ENCODE measurements at regions not wholly inside any gene's neighbourhood (a gene's known extent, or its start where the extent isn't known, plus 50 kb on each side); places are given as distances from the start of the nearest gene placed in this dataset.

DNA sequence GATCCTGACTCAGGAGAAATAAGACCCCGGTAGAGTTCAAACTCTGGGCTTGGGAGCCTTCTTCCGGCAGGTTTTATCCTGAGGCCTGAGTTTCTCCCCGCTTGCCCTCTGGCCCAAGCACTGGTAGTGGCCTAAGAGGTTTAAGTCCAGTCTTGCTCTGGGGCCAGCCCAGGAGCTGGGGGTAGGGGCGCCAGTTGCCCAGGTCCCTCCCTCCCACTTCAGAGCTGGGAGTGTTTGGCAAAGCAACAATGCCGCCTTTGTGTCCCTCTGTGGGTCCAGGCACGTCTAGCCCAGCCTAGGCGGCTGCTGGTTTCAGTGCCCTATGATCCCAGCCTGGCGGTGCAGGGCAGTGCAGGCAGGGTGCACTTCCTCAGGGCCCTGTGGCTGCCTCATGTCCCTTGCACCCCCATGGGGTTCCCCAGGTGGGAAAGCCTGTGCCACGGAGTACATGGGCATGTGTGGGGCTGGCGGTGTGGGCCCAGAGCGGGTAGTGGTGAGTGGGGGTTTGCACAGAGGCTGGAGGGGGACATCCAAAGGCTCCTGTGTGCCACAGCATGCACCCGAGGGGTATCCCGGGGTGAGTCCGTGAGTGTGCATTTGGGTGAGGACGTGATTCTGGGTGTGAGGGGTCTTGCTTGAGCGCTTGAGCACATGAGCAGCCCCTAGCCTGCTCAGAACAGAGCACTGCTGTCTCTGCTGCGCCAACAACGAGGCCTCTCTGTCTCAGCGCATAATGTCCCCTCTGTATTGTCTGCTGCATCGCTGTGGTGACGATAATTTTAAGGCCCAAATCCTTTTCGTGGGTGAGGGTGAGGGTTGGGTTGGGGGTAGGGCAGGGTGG lies 61.7 kb upstream of the PSD2 start:
- DNase-seq: no peak
- Histone ChIP-seq H3K36me3 (ENCODE audit: insufficient read depth in 1 of 2, low read depth in 1 of 2) (no peaks in the 10 kb centered on the region), H3K27ac (no peak overlapping the region), H3K4me3 (no peak overlapping the region), H3K4me1 (no peaks in the 10 kb centered on the region), H3K9me3 (no peaks in the 10 kb centered on the region), H3K27me3 (ENCODE audit: insufficient read depth in 3 of 3, low read length in 2 of 3) (no peaks in the 10 kb centered on the region)
- intact Hi-C loops (cut with DNase I): no loop called here
- WGBS, 3 donors: 75 to 85% (median 80%) methylated on average over 22 of the region's 22 CpGs
- ATAC-seq: no peak
- TF ChIP-seq, protein P1, sequence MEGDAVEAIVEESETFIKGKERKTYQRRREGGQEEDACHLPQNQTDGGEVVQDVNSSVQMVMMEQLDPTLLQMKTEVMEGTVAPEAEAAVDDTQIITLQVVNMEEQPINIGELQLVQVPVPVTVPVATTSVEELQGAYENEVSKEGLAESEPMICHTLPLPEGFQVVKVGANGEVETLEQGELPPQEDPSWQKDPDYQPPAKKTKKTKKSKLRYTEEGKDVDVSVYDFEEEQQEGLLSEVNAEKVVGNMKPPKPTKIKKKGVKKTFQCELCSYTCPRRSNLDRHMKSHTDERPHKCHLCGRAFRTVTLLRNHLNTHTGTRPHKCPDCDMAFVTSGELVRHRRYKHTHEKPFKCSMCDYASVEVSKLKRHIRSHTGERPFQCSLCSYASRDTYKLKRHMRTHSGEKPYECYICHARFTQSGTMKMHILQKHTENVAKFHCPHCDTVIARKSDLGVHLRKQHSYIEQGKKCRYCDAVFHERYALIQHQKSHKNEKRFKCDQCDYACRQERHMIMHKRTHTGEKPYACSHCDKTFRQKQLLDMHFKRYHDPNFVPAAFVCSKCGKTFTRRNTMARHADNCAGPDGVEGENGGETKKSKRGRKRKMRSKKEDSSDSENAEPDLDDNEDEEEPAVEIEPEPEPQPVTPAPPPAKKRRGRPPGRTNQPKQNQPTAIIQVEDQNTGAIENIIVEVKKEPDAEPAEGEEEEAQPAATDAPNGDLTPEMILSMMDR (IDR thresholded peaks at IDR 0.05): no peak

DNA sequence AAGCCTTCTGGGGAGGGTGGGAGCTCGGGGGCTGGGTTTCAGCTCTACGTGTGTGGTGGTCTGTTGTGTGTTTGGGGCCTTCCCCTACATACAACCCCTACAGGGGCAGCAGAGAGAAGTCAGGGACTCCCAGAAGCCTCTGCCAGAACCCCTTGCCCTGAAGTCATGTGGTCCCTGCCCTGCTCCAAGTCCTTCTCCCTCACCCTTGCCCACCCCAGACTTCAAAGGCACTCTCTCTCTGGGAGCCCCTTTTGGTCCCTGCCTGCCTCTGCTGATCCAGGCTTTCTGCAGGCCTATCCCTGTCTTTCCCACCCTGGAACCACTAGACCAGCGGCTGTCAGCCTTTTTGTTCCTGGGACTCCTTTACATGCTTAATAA lies 61.1 kb upstream of the PSD2 start:
- no peaks in the 10 kb centered on the region for H3K4me1 ChIP-seq
- 93 to 94% (median 93%) methylated on average over 3 of the region's 3 CpGs for WGBS, 3 donors
- ATAC-seq (no peak), DNase-seq (no peak)
- intact Hi-C loops (cut with DNase I): no loop called here
- H3K9me3 ChIP-seq: no peaks in the 10 kb centered on the region
- TF ChIP-seq, protein P1 (IDR thresholded peaks at IDR 0.05): no peak
- H3K36me3 ChIP-seq (ENCODE audit: insufficient read depth in 1 of 2, low read depth in 1 of 2): no peaks in the 10 kb centered on the region
- H3K27ac ChIP-seq: no peak overlapping the region
- H3K4me3 ChIP-seq: no peak overlapping the region
- no peaks in the 10 kb centered on the region for H3K27me3 ChIP-seq (ENCODE audit: insufficient read depth in 3 of 3, low read length in 2 of 3)

DNA sequence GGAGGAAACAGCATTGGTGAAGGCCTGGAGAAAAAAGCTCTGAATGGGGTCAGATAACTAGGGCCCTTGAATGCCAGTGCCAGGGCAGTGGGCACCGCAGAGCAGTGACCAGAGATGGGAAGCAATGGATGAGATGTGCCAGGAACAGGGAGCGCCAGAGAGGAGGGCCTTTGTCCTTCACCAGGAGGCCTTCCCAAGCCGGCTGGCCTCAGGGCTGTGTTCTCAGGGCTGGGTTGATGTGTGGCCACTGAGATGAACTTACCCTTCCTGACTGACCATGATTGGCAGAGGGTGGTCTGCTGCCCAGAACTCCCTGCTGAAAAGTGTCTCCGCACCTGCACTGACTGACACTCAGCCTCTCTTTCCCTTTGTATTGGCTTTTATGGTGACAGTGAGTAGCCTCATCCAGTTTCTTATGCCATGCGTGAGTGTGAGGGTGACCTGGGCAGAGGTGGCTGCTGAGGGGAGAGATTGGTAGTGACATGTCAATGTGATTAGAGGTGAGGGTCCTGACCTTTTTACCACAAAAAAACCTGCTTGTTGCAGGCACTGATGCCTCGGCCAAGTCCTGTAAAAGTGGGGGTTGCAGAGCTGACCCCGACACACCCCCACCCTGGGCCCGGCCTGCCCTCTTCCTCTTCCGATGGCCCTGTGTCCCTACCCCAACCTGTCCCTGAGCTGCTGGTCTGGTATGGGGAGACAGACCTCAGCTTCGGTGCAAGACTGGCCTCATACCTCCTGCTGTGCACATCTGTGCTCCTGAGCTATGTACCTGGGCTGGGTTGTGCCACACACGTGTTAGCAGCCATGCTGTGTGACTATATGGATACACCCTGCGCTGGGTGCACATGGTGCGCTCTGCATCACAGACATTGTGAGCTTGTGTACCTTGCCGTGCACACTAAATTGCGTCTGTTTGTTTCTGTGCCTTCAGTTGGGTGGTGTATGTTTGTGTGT lies 57.1 kb upstream of the PSD2 start:
- no peak for DNase-seq
- no peaks in the 10 kb centered on the region for H3K4me1 ChIP-seq
- ATAC-seq: no peak
- TF ChIP-seq, protein P1 (IDR thresholded peaks at IDR 0.05): no peak
- H3K4me3 ChIP-seq: no peak overlapping the region
- intact Hi-C loops (cut with DNase I): no loop called here
- no peaks in the 10 kb centered on the region for H3K36me3 ChIP-seq (ENCODE audit: insufficient read depth in 1 of 2, low read depth in 1 of 2)
- H3K9me3 ChIP-seq: no peaks in the 10 kb centered on the region
- no peaks in the 10 kb centered on the region for H3K27me3 ChIP-seq (ENCODE audit: insufficient read depth in 3 of 3, low read length in 2 of 3)
- WGBS, 3 donors: 89 to 90% (median 90%) methylated on average over 15 of the region's 15 CpGs
- no peak overlapping the region for H3K27ac ChIP-seq

DNA sequence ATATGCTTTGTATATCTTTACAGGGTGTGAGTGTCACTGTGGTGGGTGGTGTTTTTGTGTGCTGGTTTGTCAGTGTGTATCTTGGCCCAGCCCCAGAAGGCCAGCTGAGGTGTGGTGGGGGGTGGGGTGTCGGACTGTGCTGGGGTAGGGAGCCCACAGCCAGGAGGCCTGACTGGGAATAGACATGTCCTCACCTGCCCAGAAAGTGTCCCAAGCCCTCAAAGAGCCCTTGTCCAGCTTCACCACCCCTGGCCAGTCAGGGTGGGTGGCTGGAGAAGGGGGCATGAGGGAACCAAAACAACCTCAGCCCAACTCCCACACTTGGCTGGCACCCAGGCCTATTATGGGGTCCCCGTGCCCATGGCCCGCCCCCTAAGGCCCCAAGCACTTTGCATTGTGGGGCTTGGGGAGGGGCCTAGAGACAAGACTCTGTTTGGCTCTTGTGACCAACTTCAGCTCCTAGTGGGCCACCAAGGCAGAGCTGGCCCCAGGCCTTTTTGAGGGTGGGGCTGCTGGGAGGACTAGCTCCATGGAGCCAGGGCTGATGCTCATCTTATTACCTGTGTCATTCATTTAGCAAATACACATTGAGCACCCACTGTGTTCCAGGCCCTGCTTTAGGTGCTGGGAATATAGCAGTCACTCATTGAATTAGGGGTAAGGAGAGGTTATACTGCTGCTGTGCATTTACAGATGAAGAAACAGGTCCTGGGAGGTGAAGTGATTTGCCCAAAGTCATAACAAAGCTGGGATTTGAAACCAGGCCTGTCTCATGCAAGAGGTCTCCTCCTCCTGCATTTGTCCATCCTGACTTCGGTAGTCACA lies 56.2 kb upstream of the PSD2 start:
- Histone ChIP-seq H3K27ac (no peak overlapping the region), H3K4me3 (no peak overlapping the region), H3K9me3 (no peaks in the 10 kb centered on the region), H3K36me3 (ENCODE audit: insufficient read depth in 1 of 2, low read depth in 1 of 2) (no peaks in the 10 kb centered on the region), H3K4me1 (no peaks in the 10 kb centered on the region), H3K27me3 (ENCODE audit: insufficient read depth in 3 of 3, low read length in 2 of 3) (no peaks in the 10 kb centered on the region)
- ATAC-seq: no peak
- intact Hi-C loops (cut with DNase I): no loop called here
- WGBS, 3 donors: 79 to 90% (median 85%) methylated on average over 4 of the region's 4 CpGs
- no peak for DNase-seq
- TF ChIP-seq, protein P1 (IDR thresholded peaks at IDR 0.05): no peak

Data from psoas muscle (tissue), 7 donors.